ENCODE measurements at regions not wholly inside any gene's neighbourhood (a gene's known extent, or its start where the extent isn't known, plus 50 kb on each side); places are given as distances from the start of the nearest gene placed in this dataset.
A peak's percentile ranks its signal among the peaks of the same experiment; 100 is the strongest.

DNA sequence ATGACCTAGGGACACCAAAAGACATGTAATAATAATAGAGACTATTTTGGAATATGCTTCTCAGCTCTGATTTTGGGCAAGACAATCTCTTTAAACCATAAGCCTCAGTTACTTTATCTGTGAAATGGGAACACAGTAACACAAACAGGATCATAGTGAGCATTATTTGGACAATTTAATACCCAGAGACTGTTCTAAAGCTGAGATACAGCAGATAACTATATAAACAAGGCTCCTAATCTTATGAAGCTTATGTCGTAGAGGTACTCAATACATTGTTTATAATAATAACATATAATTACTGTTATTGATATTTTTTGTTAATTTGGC lies 250.8 kb downstream of the SEC61B start:
- no peak overlapping the region for H2AFZ ChIP-seq (ENCODE audit: insufficient read depth, low read depth, low read length, poor library complexity, severe bottlenecking)
- H3K9ac ChIP-seq (ENCODE audit: insufficient read depth, low read length, poor library complexity, severe bottlenecking), result no peak overlapping the region
- no peaks in the 10 kb centered on the region for H4K20me1 ChIP-seq (ENCODE audit: insufficient read depth, low read length)
- DNase-seq, result no peak
- no peak overlapping the region for H3K27ac ChIP-seq (ENCODE audit: low read depth in 1 of 2, low read length in 2 of 2)
- H3K4me3 ChIP-seq (replicated peaks in 1 of 3; ENCODE audit: low read depth in 2 of 3, low read length in 3 of 3), result no peak overlapping the region
- H3K4me1 Mint-ChIP-seq, result no peaks in the 10 kb centered on the region
- no peaks in the 10 kb centered on the region for H3K4me1 ChIP-seq (ENCODE audit: control insufficient read depth in 1 of 2, insufficient read depth in 2 of 2, low read length in 2 of 2)
- H3K36me3 ChIP-seq (replicated peaks in 1 of 2; ENCODE audit: control insufficient read depth in 1 of 2, insufficient read depth in 2 of 2, low read length in 2 of 2), result no peaks in the 10 kb centered on the region
- peaks cover 0 to 3% (median 2%) of the 10 kb centered on the region in 3 donors for H3K27me3 Mint-ChIP-seq (ENCODE audit: low read depth in 3 of 3)
- peak overlapping the region in 1 of 7 donors; percentile 8 for H3K27ac Mint-ChIP-seq
- TF ChIP-seq, protein P1, sequence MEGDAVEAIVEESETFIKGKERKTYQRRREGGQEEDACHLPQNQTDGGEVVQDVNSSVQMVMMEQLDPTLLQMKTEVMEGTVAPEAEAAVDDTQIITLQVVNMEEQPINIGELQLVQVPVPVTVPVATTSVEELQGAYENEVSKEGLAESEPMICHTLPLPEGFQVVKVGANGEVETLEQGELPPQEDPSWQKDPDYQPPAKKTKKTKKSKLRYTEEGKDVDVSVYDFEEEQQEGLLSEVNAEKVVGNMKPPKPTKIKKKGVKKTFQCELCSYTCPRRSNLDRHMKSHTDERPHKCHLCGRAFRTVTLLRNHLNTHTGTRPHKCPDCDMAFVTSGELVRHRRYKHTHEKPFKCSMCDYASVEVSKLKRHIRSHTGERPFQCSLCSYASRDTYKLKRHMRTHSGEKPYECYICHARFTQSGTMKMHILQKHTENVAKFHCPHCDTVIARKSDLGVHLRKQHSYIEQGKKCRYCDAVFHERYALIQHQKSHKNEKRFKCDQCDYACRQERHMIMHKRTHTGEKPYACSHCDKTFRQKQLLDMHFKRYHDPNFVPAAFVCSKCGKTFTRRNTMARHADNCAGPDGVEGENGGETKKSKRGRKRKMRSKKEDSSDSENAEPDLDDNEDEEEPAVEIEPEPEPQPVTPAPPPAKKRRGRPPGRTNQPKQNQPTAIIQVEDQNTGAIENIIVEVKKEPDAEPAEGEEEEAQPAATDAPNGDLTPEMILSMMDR (IDR thresholded peaks at IDR 0.05), result no peak
- H3K79me2 ChIP-seq (ENCODE audit: insufficient read depth, low read length), result no peaks in the 10 kb centered on the region
- H3K9me3 Mint-ChIP-seq, result peaks cover 0 to 6% (median 0%) of the 10 kb centered on the region in 7 donors
- H3K4me3 Mint-ChIP-seq, result no peak overlapping the region
- intact Hi-C loops (cut with micrococcal nuclease), result no loop called here
- no peaks in the 10 kb centered on the region for H3K36me3 Mint-ChIP-seq
- WGBS (ENCODE audit: insufficient coverage), result no CpG with 5 or more reads among the region's 1 CpG
- no peak overlapping the region for H3K4me2 ChIP-seq (replicated peaks; ENCODE audit: extremely low read depth, low read length, poor library complexity, severe bottlenecking)
- H3K27me3 ChIP-seq (ENCODE audit: control insufficient read depth in 2 of 2, insufficient read depth in 2 of 2, low read length in 2 of 2), result no peaks in the 10 kb centered on the region
- H3K9me3 ChIP-seq (replicated peaks in 1 of 2; ENCODE audit: control insufficient read depth in 1 of 2, insufficient read depth in 1 of 2, low read length in 2 of 2), result no peaks in the 10 kb centered on the region

DNA sequence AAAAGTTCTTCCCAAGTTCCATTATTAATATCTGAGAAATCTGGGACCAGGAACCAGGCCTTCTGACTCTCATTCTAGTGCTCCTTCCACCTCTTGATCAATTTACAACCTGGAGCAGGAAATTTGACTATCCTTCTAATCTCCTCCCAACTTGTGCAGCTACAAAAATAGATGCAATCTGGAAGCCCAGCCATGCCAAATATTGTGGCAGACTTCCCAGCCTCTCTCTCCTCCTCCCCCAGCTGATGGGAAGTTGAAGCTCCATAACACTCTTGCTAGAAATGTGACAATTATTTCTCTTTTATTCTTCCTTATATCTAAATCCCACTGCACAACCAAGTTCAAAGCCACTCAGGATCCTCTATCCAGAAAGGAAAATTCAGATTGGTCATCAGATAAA lies 252.1 kb downstream of the SEC61B start:
- intact Hi-C loops (cut with micrococcal nuclease), result no loop called here
- no peak for DNase-seq
- TF ChIP-seq, protein P1 (IDR thresholded peaks at IDR 0.05), result no peak
- H4K20me1 ChIP-seq (ENCODE audit: insufficient read depth, low read length), result no peaks in the 10 kb centered on the region
- H3K4me2 ChIP-seq (replicated peaks; ENCODE audit: extremely low read depth, low read length, poor library complexity, severe bottlenecking), result no peak overlapping the region
- Mint-ChIP-seq H3K27ac (no peak overlapping the region), H3K36me3 (no peaks in the 10 kb centered on the region), H3K27me3 (ENCODE audit: low read depth in 3 of 3) (peaks cover 0 to 3% (median 2%) of the 10 kb centered on the region in 3 donors), H3K4me1 (no peaks in the 10 kb centered on the region), H3K9me3 (peaks cover 0 to 2% (median 0%) of the 10 kb centered on the region in 7 donors), H3K4me3 (no peak overlapping the region)
- H3K27ac ChIP-seq (ENCODE audit: low read depth in 1 of 2, low read length in 2 of 2), result no peak overlapping the region
- H3K9me3 ChIP-seq (replicated peaks in 1 of 2; ENCODE audit: control insufficient read depth in 1 of 2, insufficient read depth in 1 of 2, low read length in 2 of 2), result no peaks in the 10 kb centered on the region
- H3K9ac ChIP-seq (ENCODE audit: insufficient read depth, low read length, poor library complexity, severe bottlenecking), result no peak overlapping the region
- H3K27me3 ChIP-seq (ENCODE audit: control insufficient read depth in 2 of 2, insufficient read depth in 2 of 2, low read length in 2 of 2), result no peaks in the 10 kb centered on the region
- no peaks in the 10 kb centered on the region for H3K79me2 ChIP-seq (ENCODE audit: insufficient read depth, low read length)
- no peaks in the 10 kb centered on the region for H3K36me3 ChIP-seq (replicated peaks in 1 of 2; ENCODE audit: control insufficient read depth in 1 of 2, insufficient read depth in 2 of 2, low read length in 2 of 2)
- no peaks in the 10 kb centered on the region for H3K4me1 ChIP-seq (ENCODE audit: control insufficient read depth in 1 of 2, insufficient read depth in 2 of 2, low read length in 2 of 2)
- H3K4me3 ChIP-seq (replicated peaks in 1 of 3; ENCODE audit: low read depth in 2 of 3, low read length in 3 of 3), result no peak overlapping the region
- no peak overlapping the region for H2AFZ ChIP-seq (ENCODE audit: insufficient read depth, low read depth, low read length, poor library complexity, severe bottlenecking)

Measured in CD14-positive monocyte (primary cell).